ENCODE measurements at regions not wholly inside any gene's neighbourhood (a gene's known extent, or its start where the extent isn't known, plus 50 kb on each side); places are given as distances from the start of the nearest gene placed in this dataset.
"Not testable (repeated sequence)": the region's sequence is repeated elsewhere in the genome, so short reads cannot be mapped to it uniquely, and the experiment has no call there.

GRCh38 chr15:69557020-69557706, 104.5 kb downstream of the RPLP1 start:
- no peaks in the 10 kb centered on the region for H3K4me1 ChIP-seq (ENCODE audit: insufficient read depth, low read length)
- no peaks in the 10 kb centered on the region for H3K36me3 ChIP-seq (ENCODE audit: insufficient read depth, low read length)
- no peak overlapping the region for H3K27ac ChIP-seq (ENCODE audit: low read depth, low read length)
- no peak overlapping the region for H3K4me3 ChIP-seq (ENCODE audit: low read depth in 1 of 2, low read length in 2 of 2)
- H3K27me3 ChIP-seq (ENCODE audit: control insufficient read depth in 1 of 2, insufficient read depth in 2 of 2, low read length in 2 of 2): no peaks in the 10 kb centered on the region
- no peak overlapping the region for H3K9ac ChIP-seq (ENCODE audit: low read length)
- H3K9me3 ChIP-seq (ENCODE audit: low read length): no peaks in the 10 kb centered on the region

GRCh38 chr15:69557707-69558409, 105.2 kb downstream of the RPLP1 start:
- H3K4me1 ChIP-seq (ENCODE audit: insufficient read depth, low read length): no peaks in the 10 kb centered on the region
- no peaks in the 10 kb centered on the region for H3K9me3 ChIP-seq (ENCODE audit: low read length)
- H3K36me3 ChIP-seq (ENCODE audit: insufficient read depth, low read length): no peaks in the 10 kb centered on the region
- H3K4me3 ChIP-seq (ENCODE audit: low read depth in 1 of 2, low read length in 2 of 2): no peak overlapping the region
- no peak overlapping the region for H3K27ac ChIP-seq (ENCODE audit: low read depth, low read length)
- H3K27me3 ChIP-seq (ENCODE audit: control insufficient read depth in 1 of 2, insufficient read depth in 2 of 2, low read length in 2 of 2): no peaks in the 10 kb centered on the region
- H3K9ac ChIP-seq (ENCODE audit: low read length): no peak overlapping the region

GRCh38 chr15:69559440-69560190, 107.0 kb downstream of the RPLP1 start:
- H3K4me1 ChIP-seq (ENCODE audit: insufficient read depth, low read length): no peaks in the 10 kb centered on the region
- H3K27ac ChIP-seq (ENCODE audit: low read depth, low read length): no peak overlapping the region
- no peak overlapping the region for H3K4me3 ChIP-seq (ENCODE audit: low read depth in 1 of 2, low read length in 2 of 2)

GRCh38 chr15:69561071-69561784, 108.6 kb downstream of the RPLP1 start:
- Histone ChIP-seq H3K4me3 (ENCODE audit: low read depth in 1 of 2, low read length in 2 of 2) (no peak overlapping the region), H3K9ac (ENCODE audit: low read length) (no peak overlapping the region), H3K9me3 (ENCODE audit: low read length) (no peaks in the 10 kb centered on the region), H3K27me3 (ENCODE audit: control insufficient read depth in 1 of 2, insufficient read depth in 2 of 2, low read length in 2 of 2) (no peaks in the 10 kb centered on the region), H3K4me1 (ENCODE audit: insufficient read depth, low read length) (no peaks in the 10 kb centered on the region), H3K27ac (ENCODE audit: low read depth, low read length) (no peak overlapping the region), H3K36me3 (ENCODE audit: insufficient read depth, low read length) (no peaks in the 10 kb centered on the region)

More at GRCh38 chr15:69559440-69560190, 107.0 kb downstream of the RPLP1 start:
- Histone ChIP-seq H3K36me3 (ENCODE audit: insufficient read depth, low read length) (no peaks in the 10 kb centered on the region), H3K9me3 (ENCODE audit: low read length) (no peaks in the 10 kb centered on the region), H3K27me3 (ENCODE audit: control insufficient read depth in 1 of 2, insufficient read depth in 2 of 2, low read length in 2 of 2) (no peaks in the 10 kb centered on the region), H3K9ac (ENCODE audit: low read length) (no peak overlapping the region)

- no peak overlapping the region for H3K4me3 ChIP-seq (ENCODE audit: low read depth in 1 of 2, low read length in 2 of 2)
- H3K27me3 ChIP-seq (ENCODE audit: control insufficient read depth in 1 of 2, insufficient read depth in 2 of 2, low read length in 2 of 2): no peaks in the 10 kb centered on the region
- no peaks in the 10 kb centered on the region for H3K9me3 ChIP-seq (ENCODE audit: low read length)
- H3K9ac ChIP-seq (ENCODE audit: low read length): no peak overlapping the region
- no peak overlapping the region for H3K27ac ChIP-seq (ENCODE audit: low read depth, low read length)
- H3K36me3 ChIP-seq (ENCODE audit: insufficient read depth, low read length): no peaks in the 10 kb centered on the region
- no peaks in the 10 kb centered on the region for H3K4me1 ChIP-seq (ENCODE audit: insufficient read depth, low read length)
Measured at GRCh38 chr15:69562116-69562515, 109.5 kb downstream of the RPLP1 start.

GRCh38 chr15:69562564-69562963, 109.9 kb downstream of the RPLP1 start:
- Histone ChIP-seq H3K27ac (ENCODE audit: low read depth, low read length) (no peak overlapping the region), H3K27me3 (ENCODE audit: control insufficient read depth in 1 of 2, insufficient read depth in 2 of 2, low read length in 2 of 2) (no peaks in the 10 kb centered on the region), H3K9me3 (ENCODE audit: low read length) (no peaks in the 10 kb centered on the region), H3K4me1 (ENCODE audit: insufficient read depth, low read length) (no peaks in the 10 kb centered on the region), H3K4me3 (ENCODE audit: low read depth in 1 of 2, low read length in 2 of 2) (no peak overlapping the region), H3K9ac (ENCODE audit: low read length) (no peak overlapping the region), H3K36me3 (ENCODE audit: insufficient read depth, low read length) (no peaks in the 10 kb centered on the region)

- Histone ChIP-seq H3K4me1 (ENCODE audit: insufficient read depth, low read length) (no peaks in the 10 kb centered on the region), H3K27me3 (ENCODE audit: control insufficient read depth in 1 of 2, insufficient read depth in 2 of 2, low read length in 2 of 2) (no peaks in the 10 kb centered on the region), H3K36me3 (ENCODE audit: insufficient read depth, low read length) (no peaks in the 10 kb centered on the region), H3K4me3 (ENCODE audit: low read depth in 1 of 2, low read length in 2 of 2) (no peak overlapping the region), H3K27ac (ENCODE audit: low read depth, low read length) (no peak overlapping the region), H3K9ac (ENCODE audit: low read length) (no peak overlapping the region), H3K9me3 (ENCODE audit: low read length) (no peaks in the 10 kb centered on the region)
Measured at GRCh38 chr15:69565066-69565655, 112.5 kb downstream of the RPLP1 start.

- not testable (repeated sequence) for H3K4me3 ChIP-seq (ENCODE audit: low read depth in 1 of 2, low read length in 2 of 2); H3K9ac ChIP-seq (ENCODE audit: low read length); H3K9me3 ChIP-seq (ENCODE audit: low read length); H3K27me3 ChIP-seq (ENCODE audit: control insufficient read depth in 1 of 2, insufficient read depth in 2 of 2, low read length in 2 of 2); H3K36me3 ChIP-seq (ENCODE audit: insufficient read depth, low read length); H3K4me1 ChIP-seq (ENCODE audit: insufficient read depth, low read length); H3K27ac ChIP-seq (ENCODE audit: low read depth, low read length)
Measured at GRCh38 chr15:69567238-69567760, 114.7 kb downstream of the RPLP1 start.

- Histone ChIP-seq H3K4me3 (ENCODE audit: low read depth in 1 of 2, low read length in 2 of 2) (no peak overlapping the region), H3K4me1 (ENCODE audit: insufficient read depth, low read length) (no peaks in the 10 kb centered on the region), H3K27me3 (ENCODE audit: control insufficient read depth in 1 of 2, insufficient read depth in 2 of 2, low read length in 2 of 2) (no peaks in the 10 kb centered on the region), H3K9ac (ENCODE audit: low read length) (no peak overlapping the region), H3K27ac (ENCODE audit: low read depth, low read length) (no peak overlapping the region), H3K36me3 (ENCODE audit: insufficient read depth, low read length) (no peaks in the 10 kb centered on the region), H3K9me3 (ENCODE audit: low read length) (no peaks in the 10 kb centered on the region)
Measured at GRCh38 chr15:69568173-69569009, 115.8 kb downstream of the RPLP1 start.

GRCh38 chr15:69570454-69570853, 117.8 kb downstream of the RPLP1 start:
- no peaks in the 10 kb centered on the region for H3K27me3 ChIP-seq (ENCODE audit: control insufficient read depth in 1 of 2, insufficient read depth in 2 of 2, low read length in 2 of 2)
- no peak overlapping the region for H3K9ac ChIP-seq (ENCODE audit: low read length)
- H3K27ac ChIP-seq (ENCODE audit: low read depth, low read length): no peak overlapping the region
- H3K9me3 ChIP-seq (ENCODE audit: low read length): no peaks in the 10 kb centered on the region
- H3K4me1 ChIP-seq (ENCODE audit: insufficient read depth, low read length): no peaks in the 10 kb centered on the region
- no peaks in the 10 kb centered on the region for H3K36me3 ChIP-seq (ENCODE audit: insufficient read depth, low read length)
- H3K4me3 ChIP-seq (ENCODE audit: low read depth in 1 of 2, low read length in 2 of 2): no peak overlapping the region

All from muscle layer of colon (tissue), 2 donors.